ENCODE measurements at regions not wholly inside any gene's neighbourhood (a gene's known extent, or its start where the extent isn't known, plus 50 kb on each side); places are given as distances from the start of the nearest gene placed in this dataset.

GRCh38 chr5:115456539-115457040 is 88.0 kb downstream of the FEM1C start:
- TF ChIP-seq POLR2AphosphoS5 (IDR thresholded peaks at IDR 0.05; ENCODE audit: borderline replicate concordance, low read depth, low read length) (no peak), EZH2 (IDR thresholded peaks at IDR 0.05) (no peak)
